Parathyroid adenoma (tissue), 2 donors: ENCODE measurements at regions not wholly inside any gene's neighbourhood (a gene's known extent, or its start where the extent isn't known, plus 50 kb on each side); places are given as distances from the start of the nearest gene placed in this dataset.
"Not testable (repeated sequence)": the region's sequence is repeated elsewhere in the genome, so short reads cannot be mapped to it uniquely, and the experiment has no call there.

Experiments used
- H2AFZ ChIP-seq: fragments of 300-600 bp; sonication (generic); one replicate; pipeline ENCODE4 v1.7.0; 2017; ENCODE audit warnings: antibody characterized with exemption, mild to moderate bottlenecking
- H3K27ac ChIP-seq: fragments of 300-600 bp; sonication (generic); one replicate; pipeline ENCODE4 v1.7.0; 2017
- H3K27me3 ChIP-seq: fragments of 300-600 bp; sonication (generic); one replicate; pipeline ENCODE4 v1.7.0; 2017; ENCODE audit warnings: low read length; ENCODE audit not compliant: control insufficient read depth, insufficient read depth
- H3K36me3 ChIP-seq: fragments of 300-600 bp; sonication (generic); one replicate; pipeline ENCODE4 v1.7.0; 2017; ENCODE audit warnings: low read length; ENCODE audit not compliant: control insufficient read depth, insufficient read depth
- H3K4me1 ChIP-seq: fragments of 300-600 bp; sonication (generic); one replicate; pipeline ENCODE4 v1.7.0; 2017; ENCODE audit warnings: control low read depth
- H3K4me2 ChIP-seq: fragments of 300-600 bp; sonication (generic); one replicate; pipeline ENCODE4 v1.7.0; 2017; ENCODE audit warnings: low read length
- H3K4me3 ChIP-seq: fragments of 300-600 bp; sonication (generic); one replicate; pipeline ENCODE4 v1.7.0; 2017; ENCODE audit warnings: low read depth, low read length
- H3K79me2 ChIP-seq: fragments of 300-600 bp; sonication (generic); one replicate; pipeline ENCODE4 v1.7.0; 2017; ENCODE audit warnings: control low read depth
- H3K9ac ChIP-seq: fragments of 300-600 bp; sonication (generic); one replicate; pipeline ENCODE4 v1.7.0; 2017; ENCODE audit warnings: mild to moderate bottlenecking
- H3K9me3 ChIP-seq: fragments of 300-600 bp; sonication (generic); one replicate; pipeline ENCODE4 v1.7.0; 2017; ENCODE audit warnings: low read length; ENCODE audit not compliant: control insufficient read depth
- donor health status: primary hyperparathyroidism.

DNA sequence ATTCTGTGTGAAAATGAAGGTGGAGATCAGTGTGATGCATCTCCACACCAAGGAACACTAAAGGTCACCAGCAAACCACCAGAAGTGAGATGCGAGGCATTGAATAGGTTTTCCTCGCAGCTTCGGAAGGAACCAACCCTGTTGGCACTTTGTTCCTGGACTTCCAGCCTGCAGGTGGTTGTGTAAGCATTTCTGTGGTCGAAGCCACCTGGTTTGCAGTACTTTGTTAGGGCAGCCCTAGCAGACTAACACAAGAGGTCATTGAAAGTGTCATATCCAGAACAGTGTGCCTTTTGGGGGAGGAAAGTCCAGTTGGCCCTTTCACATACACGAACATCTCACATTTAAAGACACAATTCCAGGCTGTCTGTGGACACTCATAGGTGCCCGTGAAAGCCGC, 237.2 kb upstream of the PLGLB1 start:
- H3K79me2 ChIP-seq, H3K27me3 ChIP-seq, H3K9ac ChIP-seq, H2AFZ ChIP-seq, H3K4me2 ChIP-seq, H3K9me3 ChIP-seq, H3K4me3 ChIP-seq, H3K36me3 ChIP-seq, H3K4me1 ChIP-seq, H3K27ac ChIP-seq: not testable (repeated sequence)

DNA sequence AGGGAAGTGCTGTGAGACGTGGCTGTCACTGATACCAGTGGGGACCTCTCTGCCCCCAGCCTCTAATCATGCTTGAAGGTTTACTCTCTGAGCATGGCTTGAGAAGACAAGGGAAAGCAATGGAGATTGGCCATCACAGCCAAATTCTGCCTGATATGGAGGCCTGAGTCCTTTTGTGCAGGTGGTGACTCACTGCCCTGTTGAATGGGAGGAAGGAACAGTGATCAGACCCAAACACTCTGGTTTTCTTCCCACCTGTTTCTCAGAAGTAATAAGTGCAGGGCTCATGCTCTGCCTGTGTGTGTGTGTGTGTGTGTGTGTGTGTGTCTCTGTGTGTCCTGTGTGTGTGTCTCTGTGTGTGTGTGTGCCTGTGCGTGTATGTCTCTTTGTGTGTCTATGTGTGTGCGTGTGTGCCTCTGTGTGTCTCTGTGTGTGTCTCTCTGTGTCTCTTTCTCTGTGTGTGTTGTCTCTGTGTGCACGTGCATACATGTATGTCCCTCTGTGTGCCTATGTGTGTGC, 240.6 kb upstream of the PLGLB1 start:
- not testable (repeated sequence) for H3K36me3 ChIP-seq, H3K27me3 ChIP-seq, H3K79me2 ChIP-seq, H3K4me3 ChIP-seq, H3K9ac ChIP-seq, H3K9me3 ChIP-seq, H3K27ac ChIP-seq, H3K4me2 ChIP-seq, H2AFZ ChIP-seq, H3K4me1 ChIP-seq

DNA sequence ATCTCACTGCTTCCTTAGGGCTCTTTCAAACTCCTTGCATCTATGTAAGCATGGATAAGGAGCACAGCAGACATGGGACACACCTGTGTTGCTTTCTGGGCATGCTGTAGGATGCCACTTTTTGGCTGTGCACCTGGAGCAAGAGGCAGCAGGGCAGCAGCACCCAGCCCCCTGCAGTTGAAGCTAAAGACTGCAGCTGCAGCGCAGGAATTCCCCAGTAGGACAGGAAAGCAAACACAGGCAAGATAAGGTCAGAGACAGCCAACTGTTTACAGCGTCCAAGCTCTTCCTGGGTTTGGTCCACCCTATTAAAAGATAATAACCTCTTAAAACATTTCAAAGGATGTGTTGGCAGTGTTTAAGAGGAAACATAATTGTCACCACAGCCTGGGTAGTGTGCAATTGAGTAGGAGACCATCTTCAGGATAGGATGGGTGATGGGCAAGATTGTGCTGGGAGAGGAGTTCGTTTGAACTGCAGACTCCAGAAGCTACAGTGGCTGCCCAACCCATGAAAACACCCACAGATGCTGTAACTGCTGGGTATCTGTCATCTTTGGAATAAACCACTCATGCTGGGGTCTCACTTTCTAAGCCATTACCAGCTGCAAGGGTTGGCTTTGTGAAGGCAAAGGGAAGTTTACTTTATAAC, 242.3 kb upstream of the PLGLB1 start:
- not testable (repeated sequence) for H3K79me2 ChIP-seq, H3K27me3 ChIP-seq, H3K36me3 ChIP-seq, H3K9ac ChIP-seq, H3K4me3 ChIP-seq, H3K9me3 ChIP-seq, H2AFZ ChIP-seq, H3K4me2 ChIP-seq, H3K4me1 ChIP-seq, H3K27ac ChIP-seq

GRCh38 chr2:87275192-87275591, 253.5 kb upstream of the PLGLB1 start:
- not testable (repeated sequence) for H3K27ac ChIP-seq, H3K4me2 ChIP-seq, H3K36me3 ChIP-seq, H3K79me2 ChIP-seq, H3K9ac ChIP-seq, H3K9me3 ChIP-seq, H3K4me3 ChIP-seq, H3K27me3 ChIP-seq, H2AFZ ChIP-seq, H3K4me1 ChIP-seq

DNA sequence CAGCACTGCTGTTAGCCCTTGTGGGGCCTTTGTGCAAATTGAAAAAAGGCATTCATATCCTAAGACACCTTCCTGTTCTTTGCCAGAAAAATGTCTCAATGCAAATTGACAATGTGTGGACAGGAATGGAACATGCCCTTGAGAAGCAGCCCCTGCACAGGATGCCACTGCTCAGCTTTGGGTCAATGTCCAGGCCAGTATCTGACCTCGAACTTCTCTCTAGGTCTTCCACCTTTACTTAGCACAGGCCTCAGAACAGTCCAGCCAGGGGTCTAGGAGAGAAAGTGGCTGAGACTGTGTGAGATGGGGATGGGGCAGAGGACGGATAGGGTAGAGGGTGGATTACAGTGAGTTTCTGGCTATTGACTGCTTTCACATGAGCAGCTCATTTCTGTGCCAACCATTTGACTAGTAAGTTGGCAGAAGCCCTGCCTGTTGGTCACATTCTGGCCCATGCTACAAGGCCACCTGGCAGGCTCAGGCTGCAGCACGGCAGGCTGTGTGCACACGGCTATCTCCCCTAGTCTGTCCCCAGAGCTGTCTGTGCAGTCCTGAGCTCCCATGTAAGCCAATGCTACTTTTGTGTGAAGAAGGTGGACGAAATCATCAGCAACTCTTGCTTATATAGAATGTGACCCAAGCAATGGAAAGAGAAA, 254.5 kb upstream of the PLGLB1 start:
- not testable (repeated sequence) for H3K36me3 ChIP-seq, H3K4me3 ChIP-seq, H3K4me2 ChIP-seq, H3K9ac ChIP-seq, H3K27ac ChIP-seq, H3K9me3 ChIP-seq, H3K27me3 ChIP-seq, H3K79me2 ChIP-seq, H2AFZ ChIP-seq, H3K4me1 ChIP-seq

GRCh38 chr2:87276673-87277072, 255.0 kb upstream of the PLGLB1 start:
- H3K4me3 ChIP-seq, H3K4me1 ChIP-seq, H2AFZ ChIP-seq, H3K79me2 ChIP-seq, H3K36me3 ChIP-seq, H3K9me3 ChIP-seq, H3K9ac ChIP-seq, H3K27ac ChIP-seq, H3K27me3 ChIP-seq, H3K4me2 ChIP-seq: not testable (repeated sequence)

GRCh38 chr2:87277734-87278133, 256.1 kb upstream of the PLGLB1 start:
- not testable (repeated sequence) for H3K4me3 ChIP-seq, H3K27me3 ChIP-seq, H2AFZ ChIP-seq, H3K27ac ChIP-seq, H3K4me2 ChIP-seq, H3K36me3 ChIP-seq, H3K79me2 ChIP-seq, H3K9me3 ChIP-seq, H3K4me1 ChIP-seq, H3K9ac ChIP-seq

GRCh38 chr2:87280596-87281355, 259.1 kb upstream of the PLGLB1 start:
- not testable (repeated sequence) for H3K4me1 ChIP-seq, H3K4me3 ChIP-seq, H2AFZ ChIP-seq, H3K27ac ChIP-seq, H3K4me2 ChIP-seq, H3K36me3 ChIP-seq, H3K27me3 ChIP-seq, H3K9me3 ChIP-seq, H3K79me2 ChIP-seq, H3K9ac ChIP-seq

DNA sequence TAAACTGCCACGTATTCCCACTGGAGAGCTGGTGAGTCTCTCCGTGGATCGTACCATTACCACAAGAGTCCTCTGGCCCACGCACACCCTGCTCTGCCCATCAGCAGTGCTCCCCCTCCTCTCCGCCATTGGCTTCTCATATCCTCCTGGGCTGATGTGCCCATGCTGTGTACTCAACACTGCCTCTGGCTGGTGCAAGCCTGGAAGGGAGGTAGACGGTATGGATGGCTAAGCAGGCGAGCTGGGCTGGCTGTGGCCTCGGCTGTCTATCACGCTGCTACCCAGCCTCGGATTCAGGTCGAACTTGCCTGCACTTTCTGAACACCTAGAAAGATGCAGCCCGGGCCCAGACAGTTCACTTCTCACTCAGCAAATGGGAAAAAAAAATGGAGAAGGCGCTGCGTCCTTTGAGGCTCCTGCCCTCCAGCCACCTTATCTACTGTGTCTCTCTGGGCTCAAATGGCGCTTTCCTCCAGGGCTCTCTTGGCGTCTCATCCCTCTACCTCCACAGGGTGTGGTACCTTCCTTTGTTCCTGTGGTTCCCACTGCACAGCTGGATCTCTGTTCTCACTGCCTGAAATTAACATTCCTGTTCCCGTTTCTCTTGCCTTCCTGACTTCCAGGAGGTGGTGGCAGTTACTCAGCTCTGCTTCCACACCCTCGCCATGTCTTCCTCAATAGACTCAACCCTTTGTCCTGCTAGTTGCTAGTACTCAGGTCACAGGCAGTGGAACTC, 262.3 kb upstream of the PLGLB1 start:
- not testable (repeated sequence) for H3K4me3 ChIP-seq, H3K79me2 ChIP-seq, H3K36me3 ChIP-seq, H3K9me3 ChIP-seq, H3K4me1 ChIP-seq, H3K27me3 ChIP-seq, H3K4me2 ChIP-seq, H3K9ac ChIP-seq, H3K27ac ChIP-seq, H2AFZ ChIP-seq

GRCh38 chr2:87284471-87284772, 262.8 kb upstream of the PLGLB1 start:
- H3K27me3 ChIP-seq, H3K4me1 ChIP-seq, H3K4me2 ChIP-seq: not testable (repeated sequence)

More at GRCh38 chr2:87284471-87284772, 262.8 kb upstream of the PLGLB1 start:
- H3K9me3 ChIP-seq, H3K27ac ChIP-seq, H3K4me3 ChIP-seq, H3K9ac ChIP-seq, H3K36me3 ChIP-seq, H3K79me2 ChIP-seq, H2AFZ ChIP-seq: not testable (repeated sequence)
